Epithelial cell of prostate (primary cell): ENCODE measurements at regions not wholly inside any gene's neighbourhood (a gene's known extent, or its start where the extent isn't known, plus 50 kb on each side); places are given as distances from the start of the nearest gene placed in this dataset.

Experiments used
- DNase-seq: peaks from one replicate; pipeline ENCODE4 v3.0.0-alpha.2; 2011; ENCODE audit warnings: low read depth, low spot score
- H3K27ac ChIP-seq: fragments of 450-650 bp; 2 replicates; pipeline ENCODE4 v1.5.1; 2017; ENCODE audit warnings: mild to moderate bottlenecking

- H3K27ac ChIP-seq = no peak overlapping the region
- no peak for DNase-seq
These were observed 568.4 kb upstream of the CAMK1G start for GRCh38 chr1:209015092-209015491.

GRCh38 chr1:209021622-209022021 is 561.9 kb upstream of the CAMK1G start:
- no peak for DNase-seq
- H3K27ac ChIP-seq = no peak overlapping the region

GRCh38 chr1:209023790-209024189 is 559.7 kb upstream of the CAMK1G start:
- no peak for DNase-seq
- no peak overlapping the region for H3K27ac ChIP-seq

- no peak overlapping the region for H3K27ac ChIP-seq
- DNase-seq = no peak
These were observed 553.8 kb upstream of the CAMK1G start for GRCh38 chr1:209029737-209030136.

- DNase-seq = no peak
- H3K27ac ChIP-seq = no peak overlapping the region
These were observed 552.9 kb upstream of the CAMK1G start for GRCh38 chr1:209030454-209031167.

- no peak for DNase-seq
- no peak overlapping the region for H3K27ac ChIP-seq
These were observed 546.5 kb upstream of the CAMK1G start for GRCh38 chr1:209037064-209037463.

- no peak for DNase-seq
- peak overlapping the region; percentile 94 for H3K27ac ChIP-seq
These were observed 545.2 kb upstream of the CAMK1G start for GRCh38 chr1:209038316-209038715.

GRCh38 chr1:209038735-209039134 is 544.8 kb upstream of the CAMK1G start:
- H3K27ac ChIP-seq = peak overlapping the region; percentile 94
- DNase-seq = peak; percentile 85

GRCh38 chr1:209040351-209040750 is 543.2 kb upstream of the CAMK1G start:
- no peak for DNase-seq
- H3K27ac ChIP-seq = peak overlapping the region; percentile 94

GRCh38 chr1:209041927-209042326 is 541.6 kb upstream of the CAMK1G start:
- DNase-seq = no peak

GRCh38 chr1:209042413-209042812 is 541.1 kb upstream of the CAMK1G start:
- DNase-seq = no peak
- H3K27ac ChIP-seq = no peak overlapping the region

More at GRCh38 chr1:209041927-209042326, 541.6 kb upstream of the CAMK1G start:
- H3K27ac ChIP-seq = no peak overlapping the region

- no peak for DNase-seq
- no peak overlapping the region for H3K27ac ChIP-seq
These were observed 538.0 kb upstream of the CAMK1G start for GRCh38 chr1:209045331-209046057.

- no peak overlapping the region for H3K27ac ChIP-seq
- no peak for DNase-seq
These were observed 537.5 kb upstream of the CAMK1G start for GRCh38 chr1:209046058-209046417.

- no peak overlapping the region for H3K27ac ChIP-seq
- no peak for DNase-seq
These were observed 536.6 kb upstream of the CAMK1G start for GRCh38 chr1:209046935-209047334.

- H3K27ac ChIP-seq = no peak overlapping the region
- DNase-seq = no peak
These were observed 534.4 kb upstream of the CAMK1G start for GRCh38 chr1:209048941-209049669.

- no peak overlapping the region for H3K27ac ChIP-seq
- DNase-seq = peak; percentile 80
These were observed 531.9 kb upstream of the CAMK1G start for GRCh38 chr1:209051570-209051969.

- no peak overlapping the region for H3K27ac ChIP-seq
- no peak for DNase-seq
These were observed 529.9 kb upstream of the CAMK1G start for GRCh38 chr1:209053587-209053986.

GRCh38 chr1:209057083-209057482 is 526.4 kb upstream of the CAMK1G start:
- H3K27ac ChIP-seq = no peak overlapping the region
- no peak for DNase-seq

GRCh38 chr1:209057901-209058300 is 525.6 kb upstream of the CAMK1G start:
- no peak overlapping the region for H3K27ac ChIP-seq
- DNase-seq = no peak

- H3K27ac ChIP-seq = no peak overlapping the region
These were observed 524.1 kb upstream of the CAMK1G start for GRCh38 chr1:209059376-209059775.

GRCh38 chr1:209059981-209060380 is 523.5 kb upstream of the CAMK1G start:
- no peak overlapping the region for H3K27ac ChIP-seq
- DNase-seq = no peak

More at GRCh38 chr1:209059376-209059775, 524.1 kb upstream of the CAMK1G start:
- no peak for DNase-seq
